Stimulated activated CD4-positive, alpha-beta T cell treated with anti-CD3 and anti-CD28 coated beads, TNF-alpha, amount 100 ng/mL, for 4 hours (primary cell): ENCODE measurements at regions not wholly inside any gene's neighbourhood (a gene's known extent, or its start where the extent isn't known, plus 50 kb on each side); places are given as distances from the start of the nearest gene placed in this dataset.

Experiments
- DNase-seq, 3 experiments: peaks; one replicate each; pipeline ENCODE4 v3.0.0-alpha.2; 2020; ENCODE audit warnings: low read depth in 3 of 3

- DNase-seq: no peak
Observed at GRCh38 chr15:31241888-31242522, 84.6 kb upstream of the KLF13 start.

- no peak for DNase-seq
Observed at GRCh38 chr15:31243895-31244294, 82.7 kb upstream of the KLF13 start.

- DNase-seq: no peak
Observed at GRCh38 chr15:31245135-31245689, 81.4 kb upstream of the KLF13 start.

GRCh38 chr15:31245756-31246155 lies 80.9 kb upstream of the KLF13 start:
- DNase-seq: no peak

GRCh38 chr15:31247404-31247803 lies 79.2 kb upstream of the KLF13 start:
- DNase-seq: no peak

GRCh38 chr15:31248263-31248662 lies 78.4 kb upstream of the KLF13 start:
- no peak for DNase-seq

- no peak for DNase-seq
Observed at GRCh38 chr15:31248951-31249350, 77.7 kb upstream of the KLF13 start.

GRCh38 chr15:31250033-31250432 lies 76.6 kb upstream of the KLF13 start:
- no peak for DNase-seq

GRCh38 chr15:31251165-31251564 lies 75.5 kb upstream of the KLF13 start:
- no peak for DNase-seq

- no peak for DNase-seq
Observed at GRCh38 chr15:31252171-31252785, 74.4 kb upstream of the KLF13 start.

- no peak for DNase-seq
Observed at GRCh38 chr15:31254431-31255175, 72.0 kb upstream of the KLF13 start.

GRCh38 chr15:31255176-31255510 lies 71.5 kb upstream of the KLF13 start:
- no peak for DNase-seq

- no peak for DNase-seq
Observed at GRCh38 chr15:31255732-31256377, 70.8 kb upstream of the KLF13 start.

GRCh38 chr15:31256378-31257265 lies 70.0 kb upstream of the KLF13 start:
- DNase-seq: no peak

- DNase-seq: no peak
Observed at GRCh38 chr15:31257286-31257685, 69.3 kb upstream of the KLF13 start.

GRCh38 chr15:31258260-31258659 lies 68.4 kb upstream of the KLF13 start:
- DNase-seq: no peak

- DNase-seq: no peak
Observed at GRCh38 chr15:31259562-31260252, 66.9 kb upstream of the KLF13 start.

- no peak for DNase-seq
Observed at GRCh38 chr15:31260646-31261265, 65.9 kb upstream of the KLF13 start.

GRCh38 chr15:31261266-31262142 lies 65.1 kb upstream of the KLF13 start:
- DNase-seq: no peak
